ENCODE measurements at regions not wholly inside any gene's neighbourhood (a gene's known extent, or its start where the extent isn't known, plus 50 kb on each side); places are given as distances from the start of the nearest gene placed in this dataset.

DNA sequence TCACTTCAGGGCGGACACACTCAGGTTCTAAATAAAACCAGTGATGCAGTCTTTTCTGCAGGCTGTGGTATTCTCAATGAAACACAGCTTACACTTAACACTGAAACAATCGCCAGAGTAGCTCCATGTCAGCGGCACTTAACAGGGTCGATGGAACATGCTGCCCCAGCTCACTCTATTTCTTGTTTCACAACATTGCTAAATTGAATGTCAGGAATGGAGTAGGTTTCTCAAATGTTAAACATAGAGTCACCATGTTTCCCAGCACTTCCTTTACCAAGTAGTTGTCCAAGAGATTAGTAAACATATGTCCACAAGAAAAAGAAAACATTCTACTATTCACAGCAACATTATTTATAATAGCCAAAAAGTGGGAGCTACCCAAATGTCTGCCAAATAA lies 306.9 kb downstream of the SLITRK6 start:
- no peak for TF ChIP-seq CTCF (conservative IDR thresholded peaks at IDR 0.05; ENCODE audit: low read length)
- no peak for TF ChIP-seq EZH2phosphoT487 (IDR thresholded peaks at IDR 0.05; ENCODE audit: borderline replicate concordance, low read depth, low read length)
